ENCODE measurements at regions not wholly inside any gene's neighbourhood (a gene's known extent, or its start where the extent isn't known, plus 50 kb on each side); places are given as distances from the start of the nearest gene placed in this dataset.

DNA sequence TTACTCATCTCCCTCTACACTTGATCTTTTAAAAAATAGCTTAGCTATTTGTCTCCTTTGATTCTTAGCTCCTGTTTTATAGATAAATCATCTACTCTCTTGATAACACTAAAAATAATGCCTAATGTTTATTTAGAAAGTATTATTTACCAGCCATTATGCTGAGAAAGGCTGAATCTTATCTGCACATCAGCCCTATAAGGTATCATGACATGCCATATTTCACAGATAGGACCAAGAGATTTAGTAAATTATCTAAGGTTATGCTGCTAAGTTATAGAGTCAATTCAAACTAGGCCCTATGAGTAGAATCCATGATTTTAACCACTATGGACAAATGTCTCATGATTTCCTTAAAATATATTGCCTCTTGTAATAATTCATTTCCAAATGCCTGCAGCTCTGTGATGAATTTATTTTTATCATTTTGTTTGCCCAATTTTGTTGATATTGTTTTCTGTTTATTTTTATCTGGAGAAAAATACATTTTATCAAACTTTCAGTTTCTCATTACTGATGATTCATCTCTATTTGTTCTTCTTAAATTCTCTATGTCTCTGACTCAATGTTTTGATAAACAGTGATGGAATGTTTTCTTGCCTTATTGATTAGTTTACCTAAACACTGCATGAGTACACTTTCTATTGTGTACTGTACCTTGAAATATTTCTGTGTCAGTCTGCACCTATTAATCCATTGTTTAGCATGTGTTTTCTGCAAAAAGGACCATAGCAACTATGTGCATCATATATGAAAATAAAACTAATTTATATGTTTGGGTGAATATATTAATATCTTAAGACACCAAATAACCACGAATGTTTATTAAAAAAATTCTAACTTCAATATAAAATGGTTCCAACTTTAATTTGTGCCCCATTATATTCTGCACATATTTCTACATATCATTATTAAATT is 300.8 kb downstream of the CDH9 start:
- intact Hi-C loops (cut with DNase I), result no loop called here
- no peak overlapping the region for H3K4me3 ChIP-seq
- H3K27ac ChIP-seq, result no peak overlapping the region
- 63 to 79% methylated on average over 1 of the region's 1 CpG for WGBS, 2 donors
- H3K27me3 ChIP-seq, result no peaks in the 10 kb centered on the region
- TF ChIP-seq POLR2A (IDR thresholded peaks at IDR 0.05) (no peak), EP300 (IDR thresholded peaks at IDR 0.05) (no peak), POLR2AphosphoS5 (IDR thresholded peaks at IDR 0.05) (no peak)
- TF ChIP-seq, protein P1, sequence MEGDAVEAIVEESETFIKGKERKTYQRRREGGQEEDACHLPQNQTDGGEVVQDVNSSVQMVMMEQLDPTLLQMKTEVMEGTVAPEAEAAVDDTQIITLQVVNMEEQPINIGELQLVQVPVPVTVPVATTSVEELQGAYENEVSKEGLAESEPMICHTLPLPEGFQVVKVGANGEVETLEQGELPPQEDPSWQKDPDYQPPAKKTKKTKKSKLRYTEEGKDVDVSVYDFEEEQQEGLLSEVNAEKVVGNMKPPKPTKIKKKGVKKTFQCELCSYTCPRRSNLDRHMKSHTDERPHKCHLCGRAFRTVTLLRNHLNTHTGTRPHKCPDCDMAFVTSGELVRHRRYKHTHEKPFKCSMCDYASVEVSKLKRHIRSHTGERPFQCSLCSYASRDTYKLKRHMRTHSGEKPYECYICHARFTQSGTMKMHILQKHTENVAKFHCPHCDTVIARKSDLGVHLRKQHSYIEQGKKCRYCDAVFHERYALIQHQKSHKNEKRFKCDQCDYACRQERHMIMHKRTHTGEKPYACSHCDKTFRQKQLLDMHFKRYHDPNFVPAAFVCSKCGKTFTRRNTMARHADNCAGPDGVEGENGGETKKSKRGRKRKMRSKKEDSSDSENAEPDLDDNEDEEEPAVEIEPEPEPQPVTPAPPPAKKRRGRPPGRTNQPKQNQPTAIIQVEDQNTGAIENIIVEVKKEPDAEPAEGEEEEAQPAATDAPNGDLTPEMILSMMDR (IDR thresholded peaks at IDR 0.05), result no peak
- H3K4me1 ChIP-seq, result no peaks in the 10 kb centered on the region
- DNase-seq, result no peak
- no peaks in the 10 kb centered on the region for H3K9me3 ChIP-seq
- no peaks in the 10 kb centered on the region for H3K36me3 ChIP-seq

DNA sequence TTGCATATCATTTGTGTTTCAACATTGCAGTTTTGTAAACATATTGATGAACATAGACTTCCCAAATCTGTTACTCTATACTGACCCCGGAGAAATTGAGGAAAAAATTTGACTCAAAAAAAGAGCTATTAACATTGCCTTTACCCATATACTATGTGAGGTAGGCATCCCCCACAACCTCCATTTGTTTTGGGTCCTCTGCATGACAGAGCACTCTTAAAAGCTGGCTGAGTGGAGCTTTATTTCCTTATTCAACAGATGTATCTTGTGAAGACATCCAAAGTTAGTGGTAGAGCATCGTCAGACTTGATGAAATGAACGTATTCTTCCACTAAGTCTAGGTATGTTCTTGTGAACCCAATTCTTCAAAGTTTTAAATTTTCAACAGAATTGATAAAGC is 310.5 kb downstream of the CDH9 start:
- Histone ChIP-seq H3K27ac (no peak overlapping the region), H3K4me3 (no peak overlapping the region), H3K27me3 (no peaks in the 10 kb centered on the region), H3K36me3 (no peaks in the 10 kb centered on the region), H3K4me1 (no peaks in the 10 kb centered on the region), H3K9me3 (no peaks in the 10 kb centered on the region)
- TF ChIP-seq POLR2A (IDR thresholded peaks at IDR 0.05) (no peak), POLR2AphosphoS5 (IDR thresholded peaks at IDR 0.05) (no peak), EP300 (IDR thresholded peaks at IDR 0.05) (no peak)
- TF ChIP-seq, protein P1 (IDR thresholded peaks at IDR 0.05), result no peak
- intact Hi-C loops (cut with DNase I), result no loop called here
- 82 to 86% methylated on average over 3 of the region's 3 CpGs for WGBS, 2 donors
- DNase-seq, result no peak

DNA sequence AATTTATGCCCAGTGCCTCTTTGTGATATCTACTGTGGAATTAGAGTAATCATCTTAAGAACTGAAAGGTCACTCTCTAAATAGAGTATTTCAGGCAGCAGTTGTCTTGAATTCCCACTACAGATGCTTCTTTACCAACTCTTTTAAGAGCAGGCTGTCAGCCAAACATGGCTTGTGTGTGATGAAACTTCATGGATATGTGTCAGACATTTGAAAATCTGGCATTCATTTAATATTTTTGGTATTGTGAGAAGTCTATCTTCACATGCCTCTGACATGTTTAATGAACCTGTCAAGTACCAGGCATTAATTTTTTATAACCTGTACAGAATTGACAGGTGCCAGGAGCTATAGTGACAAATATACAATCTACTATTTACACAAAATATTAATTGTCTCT is 318.6 kb downstream of the CDH9 start:
- intact Hi-C loops (cut with DNase I), result no loop called here
- TF ChIP-seq, protein P1 (IDR thresholded peaks at IDR 0.05), result no peak
- TF ChIP-seq EP300 (IDR thresholded peaks at IDR 0.05) (no peak), POLR2A (IDR thresholded peaks at IDR 0.05) (no peak), POLR2AphosphoS5 (IDR thresholded peaks at IDR 0.05) (no peak)

DNA sequence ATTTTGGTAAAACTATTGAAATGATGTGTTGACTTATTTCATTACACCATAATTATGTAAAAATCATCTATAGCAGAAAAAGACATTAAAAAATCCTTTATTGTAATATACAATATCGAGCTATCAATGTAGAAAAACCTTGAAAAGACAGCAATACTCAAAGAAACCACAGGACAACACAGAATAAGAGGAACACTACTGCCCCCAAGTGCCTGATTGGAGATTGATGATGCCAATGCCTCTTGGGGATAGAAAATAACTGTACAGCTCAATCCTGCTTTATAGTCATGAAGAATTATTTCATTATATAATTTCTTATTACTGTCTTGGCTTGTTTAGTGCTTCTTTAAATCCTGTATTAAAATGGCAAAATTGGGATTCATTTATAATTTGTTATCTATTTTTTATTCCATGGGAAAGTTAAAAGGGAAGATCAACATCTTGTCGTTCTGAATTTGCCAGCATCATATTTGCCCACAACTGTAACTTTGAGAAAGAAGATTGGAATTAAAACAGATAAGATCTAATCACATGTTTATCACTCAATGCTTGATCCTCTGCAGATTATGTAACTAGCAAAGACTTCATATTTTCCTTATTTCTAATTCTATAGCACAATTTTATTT is 337.5 kb downstream of the CDH9 start:
- TF ChIP-seq, protein P1 (IDR thresholded peaks at IDR 0.05), result no peak
- no peak for TF ChIP-seq POLR2AphosphoS5 (IDR thresholded peaks at IDR 0.05)
- TF ChIP-seq EP300 (IDR thresholded peaks at IDR 0.05), result no peak
- no peak for TF ChIP-seq POLR2A (IDR thresholded peaks at IDR 0.05)
- intact Hi-C loops (cut with DNase I), result no loop called here
- no peaks in the 10 kb centered on the region for H3K36me3 ChIP-seq
- no peaks in the 10 kb centered on the region for H3K4me1 ChIP-seq
- H3K9me3 ChIP-seq, result peaks cover 0 to 1% (median 0%) of the 10 kb centered on the region in 4 donors
- no peak overlapping the region for H3K27ac ChIP-seq
- no peaks in the 10 kb centered on the region for H3K27me3 ChIP-seq
- no peak overlapping the region for H3K4me3 ChIP-seq
- WGBS, 2 donors, result 52 to 56% methylated on average over 2 of the region's 2 CpGs
- DNase-seq, result no peak

More for the DNA sequence above, 318.6 kb downstream of the CDH9 start:
- DNase-seq, result no peak
- Histone ChIP-seq H3K4me3 (no peak overlapping the region), H3K27ac (no peak overlapping the region), H3K36me3 (no peaks in the 10 kb centered on the region), H3K4me1 (no peaks in the 10 kb centered on the region), H3K27me3 (no peaks in the 10 kb centered on the region), H3K9me3 (no peaks in the 10 kb centered on the region)

Data from sigmoid colon (tissue), 6 donors.